Pancreas (tissue), 10 donors: ENCODE measurements at regions not wholly inside any gene's neighbourhood (a gene's known extent, or its start where the extent isn't known, plus 50 kb on each side); places are given as distances from the start of the nearest gene placed in this dataset.

Experiments
- ATAC-seq, 4 donors: fragments of 200-7000 bp; cut with Tn5 transposase; one replicate each; pipeline versions ENCODE4 v1.8.0 to v1.9.1; 2020; ENCODE audit warnings: mild to moderate bottlenecking in 4 of 4, moderate library complexity in 4 of 4
- DNase-seq, 6 donors: peaks; one replicate each; pipeline ENCODE4 v3.0.0-alpha.2; 2020
- FAIRE-seq: peaks from 2 replicates; lab custom pipeline; 2012; peaks lifted over from hg19 to GRCh38; lab: Jason Lieb, UNC
- H3K27ac ChIP-seq, 4 donors: fragments of 200-600 bp; sonication (generic); 1 replicate in 3 of 4; 2 replicates in 1 of 4; pipeline versions ENCODE4 v1.5.0 to v1.8.0; 2020
- H3K27me3 ChIP-seq, 4 donors: fragments of 200-600 bp; one replicate each; pipeline ENCODE4 v1.8.0; 2021
- H3K36me3 ChIP-seq, 3 donors: fragments of 200-600 bp; sonication (generic) in 1 of 3; one replicate each; pipeline versions ENCODE4 v1.5.0 to v1.8.0; 2020 to 2021
- H3K4me1 ChIP-seq, 3 donors: fragments of 200-600 bp; one replicate each; pipeline ENCODE4 v1.8.0; 2021
- H3K4me3 ChIP-seq, 4 donors: fragments of 200-600 bp; sonication (generic) in 2 of 4; one replicate each; pipeline versions ENCODE4 v1.5.0 to v1.8.0; 2020 to 2021
- H3K9me3 ChIP-seq, 4 donors: fragments of 200-600 bp; one replicate each; pipeline ENCODE4 v1.8.0; 2021
- WGBS, 2 donors: extraction: QIAGEN DNeasy Blood & Tissue Kit; methylation state at CpG; one replicate each; pipeline ENCODE4 v1.1.7; 2013; 5-methylcytosine and 5-hydroxymethylcytosine counted together
- intact Hi-C, 3 donors: fragments of 100-400 bp; cut with DNase I; formaldehyde crosslinking; loops; one replicate each; pipeline versions ENCODE4 v1.11.1 to v1.14.2; 2022
- TF ChIP-seq, protein P1 (sequence below), 4 donors: fragments of 200-600 bp; sonication (generic) in 3 of 4; IDR thresholded peaks; one replicate each; pipeline versions ENCODE4 v1.5.0 to v1.8.0; 2021; ENCODE audit warnings: antibody characterized with exemption in 4 of 4
- donor health status: healthy with polysubstance abuse.
- donor health status: DM: no; HTN: no; CAD: no; lungs with moderate emphysema.
- donor health status: DM: no; HTN: no; CAD: no.
- donor health status: control.
- donor health status: control.
- donor health status: Bipolar disorder and iron deficiency.
- donor health status: DM: yes; HTN: yes; CAD: no.
- donor health status: DM: no; HTN: no; CAD: no.
- donor health status: DM: no; HTN: no; CAD: no.
- donor health status: DM: yes; HTN: yes; CAD: no.

- WGBS, 2 donors: 45 to 52% methylated on average over 1 of the region's 1 CpG
- H3K4me1 ChIP-seq: no peaks in the 10 kb centered on the region
- H3K9me3 ChIP-seq: no peaks in the 10 kb centered on the region
- no peak overlapping the region for H3K27ac ChIP-seq
- H3K27me3 ChIP-seq: no peaks in the 10 kb centered on the region
- no peaks in the 10 kb centered on the region for H3K36me3 ChIP-seq
- intact Hi-C loops: no loop called here
- DNase-seq: no peak
- ATAC-seq: no peak
- TF ChIP-seq, protein P1, sequence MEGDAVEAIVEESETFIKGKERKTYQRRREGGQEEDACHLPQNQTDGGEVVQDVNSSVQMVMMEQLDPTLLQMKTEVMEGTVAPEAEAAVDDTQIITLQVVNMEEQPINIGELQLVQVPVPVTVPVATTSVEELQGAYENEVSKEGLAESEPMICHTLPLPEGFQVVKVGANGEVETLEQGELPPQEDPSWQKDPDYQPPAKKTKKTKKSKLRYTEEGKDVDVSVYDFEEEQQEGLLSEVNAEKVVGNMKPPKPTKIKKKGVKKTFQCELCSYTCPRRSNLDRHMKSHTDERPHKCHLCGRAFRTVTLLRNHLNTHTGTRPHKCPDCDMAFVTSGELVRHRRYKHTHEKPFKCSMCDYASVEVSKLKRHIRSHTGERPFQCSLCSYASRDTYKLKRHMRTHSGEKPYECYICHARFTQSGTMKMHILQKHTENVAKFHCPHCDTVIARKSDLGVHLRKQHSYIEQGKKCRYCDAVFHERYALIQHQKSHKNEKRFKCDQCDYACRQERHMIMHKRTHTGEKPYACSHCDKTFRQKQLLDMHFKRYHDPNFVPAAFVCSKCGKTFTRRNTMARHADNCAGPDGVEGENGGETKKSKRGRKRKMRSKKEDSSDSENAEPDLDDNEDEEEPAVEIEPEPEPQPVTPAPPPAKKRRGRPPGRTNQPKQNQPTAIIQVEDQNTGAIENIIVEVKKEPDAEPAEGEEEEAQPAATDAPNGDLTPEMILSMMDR (IDR thresholded peaks at IDR 0.05): no peak
- H3K4me3 ChIP-seq: no peak overlapping the region
- FAIRE-seq: no peak
These were observed 657.4 kb upstream of the ATXN8OS start for GRCh38 chr13:69450245-69450644.

- FAIRE-seq: no peak
- intact Hi-C loops: no loop called here
- H3K36me3 ChIP-seq: no peaks in the 10 kb centered on the region
- no peak for ATAC-seq
- H3K4me3 ChIP-seq: no peak overlapping the region
- H3K9me3 ChIP-seq: no peaks in the 10 kb centered on the region
- TF ChIP-seq, protein P1 (IDR thresholded peaks at IDR 0.05): no peak
- no peaks in the 10 kb centered on the region for H3K27me3 ChIP-seq
- DNase-seq: no peak
- H3K4me1 ChIP-seq: no peaks in the 10 kb centered on the region
- H3K27ac ChIP-seq: no peak overlapping the region
These were observed 682.4 kb upstream of the ATXN8OS start for GRCh38 chr13:69425235-69425634.

DNA sequence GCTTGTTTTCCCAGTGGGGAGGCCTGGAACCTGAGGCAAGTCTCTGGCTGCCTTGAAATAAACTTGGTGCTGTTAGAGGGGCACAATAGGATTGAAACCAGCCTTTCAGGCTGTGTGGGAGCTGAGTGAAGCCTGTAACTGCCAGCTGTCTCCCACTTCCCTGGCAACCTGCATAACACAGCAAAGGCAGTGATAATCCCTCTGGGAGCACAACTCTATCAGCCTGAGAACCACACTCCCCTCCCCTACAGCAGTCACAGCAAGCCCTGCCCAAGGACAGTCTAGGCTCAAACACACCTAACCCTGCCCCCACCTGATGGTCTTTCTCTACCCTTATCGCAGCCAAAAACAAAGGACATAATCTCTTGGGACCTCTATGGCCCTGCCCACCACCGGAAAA is 683.8 kb upstream of the ATXN8OS start:
- H3K36me3 ChIP-seq: no peaks in the 10 kb centered on the region
- intact Hi-C loops: no loop called here
- H3K9me3 ChIP-seq: no peaks in the 10 kb centered on the region
- no peak overlapping the region for H3K4me3 ChIP-seq
- H3K27ac ChIP-seq: no peak overlapping the region
- H3K27me3 ChIP-seq: no peaks in the 10 kb centered on the region
- ATAC-seq: no peak
- H3K4me1 ChIP-seq: no peaks in the 10 kb centered on the region
- TF ChIP-seq, protein P1 (IDR thresholded peaks at IDR 0.05): no peak
- 60 to 62% methylated on average over 2 of the region's 2 CpGs for WGBS, 2 donors
- FAIRE-seq: no peak
- no peak for DNase-seq

- DNase-seq: no peak
- Histone ChIP-seq H3K36me3 (no peaks in the 10 kb centered on the region), H3K4me3 (no peak overlapping the region), H3K27ac (no peak overlapping the region), H3K4me1 (no peaks in the 10 kb centered on the region), H3K27me3 (no peaks in the 10 kb centered on the region), H3K9me3 (no peaks in the 10 kb centered on the region)
- no peak for FAIRE-seq
- TF ChIP-seq, protein P1 (IDR thresholded peaks at IDR 0.05): no peak
- ATAC-seq: no peak
- intact Hi-C loops: no loop called here
These were observed 689.3 kb upstream of the ATXN8OS start for GRCh38 chr13:69418319-69418718.

DNA sequence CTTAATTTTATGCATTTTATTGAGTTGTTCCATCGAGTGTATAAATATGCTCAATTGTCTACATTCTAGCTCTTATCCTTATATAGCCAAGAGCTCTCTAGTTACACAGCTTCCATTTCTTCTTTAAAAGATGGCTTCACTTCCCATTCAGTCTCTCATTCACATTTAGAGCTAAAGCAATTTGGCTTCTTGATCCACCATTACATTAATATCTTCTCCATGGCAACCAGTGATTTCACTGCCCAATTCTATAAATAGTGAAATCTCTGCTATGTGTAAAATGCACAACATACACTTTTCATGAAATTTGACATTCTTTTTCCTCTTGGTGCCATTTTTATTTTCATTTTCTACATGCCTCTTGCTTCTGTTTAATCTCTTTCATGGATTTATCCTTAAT is 696.9 kb upstream of the ATXN8OS start:
- WGBS, 2 donors: 60 to 63% methylated on average over 1 of the region's 1 CpG
- intact Hi-C loops: no loop called here

More for the DNA sequence above, 696.9 kb upstream of the ATXN8OS start:
- FAIRE-seq (no peak), DNase-seq (no peak), ATAC-seq (no peak)
- TF ChIP-seq, protein P1 (IDR thresholded peaks at IDR 0.05): no peak
- Histone ChIP-seq H3K4me3 (no peak overlapping the region), H3K4me1 (no peaks in the 10 kb centered on the region), H3K27ac (no peak overlapping the region), H3K9me3 (no peaks in the 10 kb centered on the region), H3K36me3 (no peaks in the 10 kb centered on the region), H3K27me3 (no peaks in the 10 kb centered on the region)
